ENCODE measurements at regions not wholly inside any gene's neighbourhood (a gene's known extent, or its start where the extent isn't known, plus 50 kb on each side); places are given as distances from the start of the nearest gene placed in this dataset.

DNA sequence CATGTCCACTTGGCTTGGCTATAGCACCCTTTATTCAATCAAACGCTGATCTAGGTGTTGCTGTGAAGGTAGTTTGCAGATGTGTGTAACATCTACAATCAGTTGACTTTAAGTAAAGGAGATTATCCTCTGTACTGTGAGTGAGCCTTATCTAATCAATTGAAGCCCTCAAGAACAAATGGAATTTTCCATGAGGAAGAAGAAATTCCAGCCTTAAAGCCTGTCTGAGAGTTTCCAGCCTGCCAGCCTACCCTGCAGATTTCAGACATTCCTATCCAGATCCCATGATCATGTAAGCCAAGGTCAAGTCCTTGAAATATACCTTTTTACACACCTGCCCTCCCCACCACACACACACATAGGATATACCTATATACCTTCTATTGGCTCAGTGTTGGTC, 696.7 kb downstream of the MRPL39 start:
- H3K27ac ChIP-seq (ENCODE audit: low read depth in 1 of 2, low read length in 2 of 2): no peak overlapping the region
- H3K4me1 ChIP-seq (ENCODE audit: control insufficient read depth in 4 of 4, insufficient read depth in 4 of 4, low read length in 3 of 4): no peaks in the 10 kb centered on the region
- H3K27me3 ChIP-seq (ENCODE audit: control insufficient read depth in 4 of 4, insufficient read depth in 4 of 4, low read length in 3 of 4): peaks cover 0 to 2% (median 0%) of the 10 kb centered on the region in 4 donors
- TF ChIP-seq, protein P1, sequence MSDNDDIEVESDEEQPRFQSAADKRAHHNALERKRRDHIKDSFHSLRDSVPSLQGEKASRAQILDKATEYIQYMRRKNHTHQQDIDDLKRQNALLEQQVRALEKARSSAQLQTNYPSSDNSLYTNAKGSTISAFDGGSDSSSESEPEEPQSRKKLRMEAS (IDR thresholded peaks at IDR 0.05): no peak
- TF ChIP-seq JUND (IDR thresholded peaks at IDR 0.05) (no peak), HNF4G (IDR thresholded peaks at IDR 0.05) (no peak), EGR1 (IDR thresholded peaks at IDR 0.05; ENCODE audit: low read depth in 2 of 2) (no peak), YY1 (IDR thresholded peaks at IDR 0.05) (no peak)
- TF ChIP-seq, protein P2, sequence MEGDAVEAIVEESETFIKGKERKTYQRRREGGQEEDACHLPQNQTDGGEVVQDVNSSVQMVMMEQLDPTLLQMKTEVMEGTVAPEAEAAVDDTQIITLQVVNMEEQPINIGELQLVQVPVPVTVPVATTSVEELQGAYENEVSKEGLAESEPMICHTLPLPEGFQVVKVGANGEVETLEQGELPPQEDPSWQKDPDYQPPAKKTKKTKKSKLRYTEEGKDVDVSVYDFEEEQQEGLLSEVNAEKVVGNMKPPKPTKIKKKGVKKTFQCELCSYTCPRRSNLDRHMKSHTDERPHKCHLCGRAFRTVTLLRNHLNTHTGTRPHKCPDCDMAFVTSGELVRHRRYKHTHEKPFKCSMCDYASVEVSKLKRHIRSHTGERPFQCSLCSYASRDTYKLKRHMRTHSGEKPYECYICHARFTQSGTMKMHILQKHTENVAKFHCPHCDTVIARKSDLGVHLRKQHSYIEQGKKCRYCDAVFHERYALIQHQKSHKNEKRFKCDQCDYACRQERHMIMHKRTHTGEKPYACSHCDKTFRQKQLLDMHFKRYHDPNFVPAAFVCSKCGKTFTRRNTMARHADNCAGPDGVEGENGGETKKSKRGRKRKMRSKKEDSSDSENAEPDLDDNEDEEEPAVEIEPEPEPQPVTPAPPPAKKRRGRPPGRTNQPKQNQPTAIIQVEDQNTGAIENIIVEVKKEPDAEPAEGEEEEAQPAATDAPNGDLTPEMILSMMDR (IDR thresholded peaks at IDR 0.05; ENCODE audit: low read depth, low read length, missing input control): no peak
- H3K36me3 ChIP-seq (ENCODE audit: control insufficient read depth in 4 of 4, insufficient read depth in 3 of 4, low read depth in 1 of 4, low read length in 3 of 4): no peaks in the 10 kb centered on the region
- no peaks in the 10 kb centered on the region for H3K9me3 ChIP-seq (ENCODE audit: control insufficient read depth in 4 of 4, low read length in 3 of 4)
- no peak for DNase-seq (ENCODE audit: low spot score)
- 41% methylated on average over 1 of the region's 1 CpG for WGBS
- H3K9ac ChIP-seq (ENCODE audit: low read depth in 1 of 2, low read length in 2 of 2): no peak overlapping the region
- no peak overlapping the region for H3K4me3 ChIP-seq (ENCODE audit: low read depth in 1 of 3, low read length in 3 of 3)

DNA sequence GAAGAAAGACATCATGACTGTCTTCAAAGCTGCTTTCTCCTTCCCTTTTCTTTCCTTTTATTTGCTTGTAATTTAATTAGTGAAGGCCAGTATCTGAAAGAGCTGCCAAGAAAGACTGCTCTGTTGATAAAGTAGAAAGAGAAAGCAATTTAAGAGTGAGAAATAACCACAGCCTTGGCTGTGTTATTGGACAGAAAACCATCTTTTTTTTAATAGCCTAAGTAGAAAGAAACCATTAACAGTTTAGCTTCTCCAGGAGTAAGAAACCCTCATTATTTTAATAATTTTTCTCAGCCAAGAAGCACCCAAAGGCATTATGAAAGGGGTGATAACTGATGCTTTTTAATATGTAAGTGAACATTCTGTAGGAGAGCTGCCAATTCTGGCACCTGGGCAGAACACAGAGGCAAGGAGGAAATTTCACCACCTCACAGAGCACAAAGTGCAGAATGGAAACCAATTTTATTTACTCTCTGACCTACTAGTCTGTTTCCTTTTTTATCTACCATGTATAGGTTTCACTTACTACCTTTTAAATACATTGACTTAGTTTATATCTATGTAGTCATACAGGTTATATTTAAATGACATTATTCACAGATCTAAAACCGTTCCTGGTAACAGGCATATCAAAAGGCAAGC, 703.2 kb downstream of the MRPL39 start:
- no peak for DNase-seq (ENCODE audit: low spot score)
- whole genome bisulfite sequencing: 64% methylated on average over 1 of the region's 1 CpG
- no peak overlapping the region for H3K27ac ChIP-seq (ENCODE audit: low read depth in 1 of 2, low read length in 2 of 2)

More for the DNA sequence above, 703.2 kb downstream of the MRPL39 start:
- H3K9ac ChIP-seq (ENCODE audit: low read depth in 1 of 2, low read length in 2 of 2): no peak overlapping the region
- H3K36me3 ChIP-seq (ENCODE audit: control insufficient read depth in 4 of 4, insufficient read depth in 3 of 4, low read depth in 1 of 4, low read length in 3 of 4): no peaks in the 10 kb centered on the region
- H3K27me3 ChIP-seq (ENCODE audit: control insufficient read depth in 4 of 4, insufficient read depth in 4 of 4, low read length in 3 of 4): peaks cover 0 to 3% (median 0%) of the 10 kb centered on the region in 4 donors
- H3K9me3 ChIP-seq (ENCODE audit: control insufficient read depth in 4 of 4, low read length in 3 of 4): peaks cover 0 to 5% (median 0%) of the 10 kb centered on the region in 4 donors
- H3K4me1 ChIP-seq (ENCODE audit: control insufficient read depth in 4 of 4, insufficient read depth in 4 of 4, low read length in 3 of 4): no peaks in the 10 kb centered on the region
- no peak overlapping the region for H3K4me3 ChIP-seq (ENCODE audit: low read depth in 1 of 3, low read length in 3 of 3)
- TF ChIP-seq, protein P2 (IDR thresholded peaks at IDR 0.05; ENCODE audit: low read depth, low read length, missing input control): no peak
- TF ChIP-seq EGR1 (IDR thresholded peaks at IDR 0.05; ENCODE audit: low read depth in 2 of 2) (no peak), FOXA2 (IDR thresholded peaks at IDR 0.05) (no peak), FOXA1 (IDR thresholded peaks at IDR 0.05) (no peak), HNF4A (conservative IDR thresholded peaks at IDR 0.05) (no peak), TAF1 (conservative IDR thresholded peaks at IDR 0.05) (no peak), SP1 (IDR thresholded peaks at IDR 0.05) (no peak), GABPA (IDR thresholded peaks at IDR 0.05 in 1 of 2, conservative IDR thresholded peaks at IDR 0.05 in 1 of 2) (no peak), JUND (IDR thresholded peaks at IDR 0.05) (no peak), RAD21 (IDR thresholded peaks at IDR 0.05) (no peak)
- TF ChIP-seq, protein P3, sequence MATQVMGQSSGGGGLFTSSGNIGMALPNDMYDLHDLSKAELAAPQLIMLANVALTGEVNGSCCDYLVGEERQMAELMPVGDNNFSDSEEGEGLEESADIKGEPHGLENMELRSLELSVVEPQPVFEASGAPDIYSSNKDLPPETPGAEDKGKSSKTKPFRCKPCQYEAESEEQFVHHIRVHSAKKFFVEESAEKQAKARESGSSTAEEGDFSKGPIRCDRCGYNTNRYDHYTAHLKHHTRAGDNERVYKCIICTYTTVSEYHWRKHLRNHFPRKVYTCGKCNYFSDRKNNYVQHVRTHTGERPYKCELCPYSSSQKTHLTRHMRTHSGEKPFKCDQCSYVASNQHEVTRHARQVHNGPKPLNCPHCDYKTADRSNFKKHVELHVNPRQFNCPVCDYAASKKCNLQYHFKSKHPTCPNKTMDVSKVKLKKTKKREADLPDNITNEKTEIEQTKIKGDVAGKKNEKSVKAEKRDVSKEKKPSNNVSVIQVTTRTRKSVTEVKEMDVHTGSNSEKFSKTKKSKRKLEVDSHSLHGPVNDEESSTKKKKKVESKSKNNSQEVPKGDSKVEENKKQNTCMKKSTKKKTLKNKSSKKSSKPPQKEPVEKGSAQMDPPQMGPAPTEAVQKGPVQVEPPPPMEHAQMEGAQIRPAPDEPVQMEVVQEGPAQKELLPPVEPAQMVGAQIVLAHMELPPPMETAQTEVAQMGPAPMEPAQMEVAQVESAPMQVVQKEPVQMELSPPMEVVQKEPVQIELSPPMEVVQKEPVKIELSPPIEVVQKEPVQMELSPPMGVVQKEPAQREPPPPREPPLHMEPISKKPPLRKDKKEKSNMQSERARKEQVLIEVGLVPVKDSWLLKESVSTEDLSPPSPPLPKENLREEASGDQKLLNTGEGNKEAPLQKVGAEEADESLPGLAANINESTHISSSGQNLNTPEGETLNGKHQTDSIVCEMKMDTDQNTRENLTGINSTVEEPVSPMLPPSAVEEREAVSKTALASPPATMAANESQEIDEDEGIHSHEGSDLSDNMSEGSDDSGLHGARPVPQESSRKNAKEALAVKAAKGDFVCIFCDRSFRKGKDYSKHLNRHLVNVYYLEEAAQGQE (IDR thresholded peaks at IDR 0.05): no peak
- TF ChIP-seq, protein P1 (IDR thresholded peaks at IDR 0.05): no peak
- TF ChIP-seq, protein P4, sequence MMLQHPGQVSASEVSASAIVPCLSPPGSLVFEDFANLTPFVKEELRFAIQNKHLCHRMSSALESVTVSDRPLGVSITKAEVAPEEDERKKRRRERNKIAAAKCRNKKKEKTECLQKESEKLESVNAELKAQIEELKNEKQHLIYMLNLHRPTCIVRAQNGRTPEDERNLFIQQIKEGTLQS (IDR thresholded peaks at IDR 0.05): no peak
